ENCODE measurements at regions not wholly inside any gene's neighbourhood (a gene's known extent, or its start where the extent isn't known, plus 50 kb on each side); places are given as distances from the start of the nearest gene placed in this dataset.

- TF ChIP-seq CTCF (IDR thresholded peaks at IDR 0.05; ENCODE audit: insufficient read depth, low read length, poor library complexity, severe bottlenecking) (no peak), EZH2phosphoT487 (conservative IDR thresholded peaks at IDR 0.05; ENCODE audit: low read length) (no peak)
- H3K4me3 ChIP-seq (ENCODE audit: insufficient read depth, low read length, poor library complexity, severe bottlenecking): no peak overlapping the region
Measured at GRCh38 chr22:48116871-48117270, 1354.4 kb downstream of the TBC1D22A start.

GRCh38 chr22:48112687-48113521 lies 1350.5 kb downstream of the TBC1D22A start:
- Histone ChIP-seq H3K9me3 (ENCODE audit: insufficient read depth, low read length) (no peaks in the 10 kb centered on the region; the same call in 1 of the 2 replicates), H3K36me3 (ENCODE audit: low read length) (no peaks in the 10 kb centered on the region), H3K27me3 (ENCODE audit: low read length) (no peaks in the 10 kb centered on the region), H4K20me1 (ENCODE audit: low read depth, low read length) (no peaks in the 10 kb centered on the region), H3K9ac (ENCODE audit: low read length) (no peak overlapping the region), H3K9me2 (replicated peaks; ENCODE audit: insufficient read depth, low read length) (no peaks in the 10 kb centered on the region), H3K4me2 (ENCODE audit: low read depth, low read length, poor library complexity, severe bottlenecking) (no peak overlapping the region), H3K27ac (ENCODE audit: low read depth, low read length) (no peak overlapping the region), H3K4me3 (ENCODE audit: insufficient read depth, low read length, poor library complexity, severe bottlenecking) (no peak overlapping the region), H3F3A (ENCODE audit: insufficient read depth) (no peaks in the 10 kb centered on the region), H3K79me2 (ENCODE audit: insufficient read depth, low read length) (no peaks in the 10 kb centered on the region), H2AFZ (ENCODE audit: low read depth, low read length, severe bottlenecking) (no peak overlapping the region)
- TF ChIP-seq CTCF (IDR thresholded peaks at IDR 0.05; ENCODE audit: insufficient read depth, low read length, poor library complexity, severe bottlenecking) (no peak), EZH2phosphoT487 (conservative IDR thresholded peaks at IDR 0.05; ENCODE audit: low read length) (no peak)

More at GRCh38 chr22:48116871-48117270, 1354.4 kb downstream of the TBC1D22A start:
- Histone ChIP-seq H2AFZ (ENCODE audit: low read depth, low read length, severe bottlenecking) (no peak overlapping the region), H3K9me2 (replicated peaks; ENCODE audit: insufficient read depth, low read length) (no peaks in the 10 kb centered on the region), H3K27me3 (ENCODE audit: low read length) (no peaks in the 10 kb centered on the region), H3K79me2 (ENCODE audit: insufficient read depth, low read length) (no peaks in the 10 kb centered on the region), H3K9ac (ENCODE audit: low read length) (no peak overlapping the region), H3K27ac (ENCODE audit: low read depth, low read length) (no peak overlapping the region), H3F3A (ENCODE audit: insufficient read depth) (no peaks in the 10 kb centered on the region), H4K20me1 (ENCODE audit: low read depth, low read length) (no peaks in the 10 kb centered on the region), H3K36me3 (ENCODE audit: low read length) (no peaks in the 10 kb centered on the region), H3K9me3 (ENCODE audit: insufficient read depth, low read length) (no peaks in the 10 kb centered on the region), H3K4me2 (ENCODE audit: low read depth, low read length, poor library complexity, severe bottlenecking) (no peak overlapping the region)

- no peaks in the 10 kb centered on the region for H3K9me2 ChIP-seq (replicated peaks; ENCODE audit: insufficient read depth, low read length)
- H2AFZ ChIP-seq (ENCODE audit: low read depth, low read length, severe bottlenecking): no peak overlapping the region
- H3K9me3 ChIP-seq (ENCODE audit: insufficient read depth, low read length): no peaks in the 10 kb centered on the region; the same call in 1 of the 2 replicates
- no peaks in the 10 kb centered on the region for H4K20me1 ChIP-seq (ENCODE audit: low read depth, low read length)
- H3K4me3 ChIP-seq (ENCODE audit: insufficient read depth, low read length, poor library complexity, severe bottlenecking): no peak overlapping the region
- H3K9ac ChIP-seq (ENCODE audit: low read length): no peak overlapping the region
- H3K27ac ChIP-seq (ENCODE audit: low read depth, low read length): no peak overlapping the region
- no peak overlapping the region for H3K4me2 ChIP-seq (ENCODE audit: low read depth, low read length, poor library complexity, severe bottlenecking)
- H3K27me3 ChIP-seq (ENCODE audit: low read length): no peaks in the 10 kb centered on the region
- no peaks in the 10 kb centered on the region for H3K79me2 ChIP-seq (ENCODE audit: insufficient read depth, low read length)
- H3F3A ChIP-seq (ENCODE audit: insufficient read depth): no peaks in the 10 kb centered on the region
- TF ChIP-seq EZH2phosphoT487 (conservative IDR thresholded peaks at IDR 0.05; ENCODE audit: low read length) (no peak), CTCF (IDR thresholded peaks at IDR 0.05; ENCODE audit: insufficient read depth, low read length, poor library complexity, severe bottlenecking) (no peak)
- H3K36me3 ChIP-seq (ENCODE audit: low read length): no peaks in the 10 kb centered on the region
Measured at GRCh38 chr22:48106715-48107259, 1344.3 kb downstream of the TBC1D22A start.
